ENCODE measurements at regions not wholly inside any gene's neighbourhood (a gene's known extent, or its start where the extent isn't known, plus 50 kb on each side); places are given as distances from the start of the nearest gene placed in this dataset.

DNA sequence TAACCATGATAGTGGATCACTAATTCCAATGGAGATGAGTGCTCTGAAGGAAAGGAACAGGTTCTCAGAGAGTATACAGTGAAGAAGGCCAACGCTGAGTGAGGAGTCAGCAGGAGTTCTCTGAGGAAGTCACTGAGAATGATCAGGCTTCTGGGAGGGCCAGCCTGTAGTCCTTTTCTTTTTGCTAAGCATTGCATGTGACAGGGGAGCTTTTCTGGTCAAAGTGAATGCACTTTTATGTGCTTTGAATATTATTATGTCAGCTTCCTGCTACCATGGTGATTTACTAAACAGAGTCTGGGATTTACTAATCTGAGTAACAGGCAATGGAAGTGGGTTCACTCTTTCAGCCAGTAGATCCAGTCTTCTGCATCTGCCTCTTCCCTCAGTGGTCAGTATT is 81.1 kb upstream of the SERP2 start:
- TF ChIP-seq, protein P1, sequence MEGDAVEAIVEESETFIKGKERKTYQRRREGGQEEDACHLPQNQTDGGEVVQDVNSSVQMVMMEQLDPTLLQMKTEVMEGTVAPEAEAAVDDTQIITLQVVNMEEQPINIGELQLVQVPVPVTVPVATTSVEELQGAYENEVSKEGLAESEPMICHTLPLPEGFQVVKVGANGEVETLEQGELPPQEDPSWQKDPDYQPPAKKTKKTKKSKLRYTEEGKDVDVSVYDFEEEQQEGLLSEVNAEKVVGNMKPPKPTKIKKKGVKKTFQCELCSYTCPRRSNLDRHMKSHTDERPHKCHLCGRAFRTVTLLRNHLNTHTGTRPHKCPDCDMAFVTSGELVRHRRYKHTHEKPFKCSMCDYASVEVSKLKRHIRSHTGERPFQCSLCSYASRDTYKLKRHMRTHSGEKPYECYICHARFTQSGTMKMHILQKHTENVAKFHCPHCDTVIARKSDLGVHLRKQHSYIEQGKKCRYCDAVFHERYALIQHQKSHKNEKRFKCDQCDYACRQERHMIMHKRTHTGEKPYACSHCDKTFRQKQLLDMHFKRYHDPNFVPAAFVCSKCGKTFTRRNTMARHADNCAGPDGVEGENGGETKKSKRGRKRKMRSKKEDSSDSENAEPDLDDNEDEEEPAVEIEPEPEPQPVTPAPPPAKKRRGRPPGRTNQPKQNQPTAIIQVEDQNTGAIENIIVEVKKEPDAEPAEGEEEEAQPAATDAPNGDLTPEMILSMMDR (conservative IDR thresholded peaks at IDR 0.05; ENCODE audit: low read length), result no peak
- TF ChIP-seq EZH2phosphoT487 (IDR thresholded peaks at IDR 0.05; ENCODE audit: borderline replicate concordance), result no peak
